HFF-Myc (cell line): ENCODE measurements at regions not wholly inside any gene's neighbourhood (a gene's known extent, or its start where the extent isn't known, plus 50 kb on each side); places are given as distances from the start of the nearest gene placed in this dataset.
"Not testable (repeated sequence)": the region's sequence is repeated elsewhere in the genome, so short reads cannot be mapped to it uniquely, and the experiment has no call there.

Experiments
- DNase-seq: peaks from one replicate; pipeline ENCODE4 v3.0.0-alpha.2; 2011; ENCODE audit warnings: low read depth; ENCODE audit errors: extremely low read depth
- H3K4me3 ChIP-seq: replicated peaks from 2 replicates; pipeline ENCODE4 v1.5.1; 2011; ENCODE audit warnings: low read depth, mild to moderate bottlenecking, control low read depth, low read length
- CTCF ChIP-seq: IDR thresholded peaks from 2 replicates; pipeline ENCODE4 v1.5.1; 2012; ENCODE audit warnings: mild to moderate bottlenecking, low read depth, low read length, control low read depth; ENCODE audit errors: missing control alignments

- DNase-seq, result no peak
- TF ChIP-seq CTCF, result no peak
- H3K4me3 ChIP-seq, result no peak overlapping the region
Observed at GRCh38 chr18:38496222-38496793, 930.7 kb upstream of the CELF4 start.

GRCh38 chr18:38494065-38494464 is 928.5 kb upstream of the CELF4 start:
- no peak for TF ChIP-seq CTCF
- no peak for DNase-seq
- H3K4me3 ChIP-seq, result no peak overlapping the region

GRCh38 chr18:38491195-38491594 is 925.6 kb upstream of the CELF4 start:
- H3K4me3 ChIP-seq, result no peak overlapping the region
- TF ChIP-seq CTCF, result no peak
- no peak for DNase-seq

- H3K4me3 ChIP-seq, DNase-seq: not testable (repeated sequence)
Observed at GRCh38 chr18:38489721-38490120, 924.1 kb upstream of the CELF4 start.

- no peak for TF ChIP-seq CTCF
- no peak for DNase-seq
- no peak overlapping the region for H3K4me3 ChIP-seq
Observed at GRCh38 chr18:38487521-38487920, 921.9 kb upstream of the CELF4 start.

GRCh38 chr18:38483326-38483725 is 917.7 kb upstream of the CELF4 start:
- no peak for TF ChIP-seq CTCF
- no peak for DNase-seq
- H3K4me3 ChIP-seq, result no peak overlapping the region

- no peak for TF ChIP-seq CTCF
- no peak for DNase-seq
- H3K4me3 ChIP-seq, result no peak overlapping the region
Observed at GRCh38 chr18:38481576-38481975, 916.0 kb upstream of the CELF4 start.
